ENCODE measurements at regions not wholly inside any gene's neighbourhood (a gene's known extent, or its start where the extent isn't known, plus 50 kb on each side); places are given as distances from the start of the nearest gene placed in this dataset.
"Not testable (repeated sequence)": the region's sequence is repeated elsewhere in the genome, so short reads cannot be mapped to it uniquely, and the experiment has no call there.

DNA sequence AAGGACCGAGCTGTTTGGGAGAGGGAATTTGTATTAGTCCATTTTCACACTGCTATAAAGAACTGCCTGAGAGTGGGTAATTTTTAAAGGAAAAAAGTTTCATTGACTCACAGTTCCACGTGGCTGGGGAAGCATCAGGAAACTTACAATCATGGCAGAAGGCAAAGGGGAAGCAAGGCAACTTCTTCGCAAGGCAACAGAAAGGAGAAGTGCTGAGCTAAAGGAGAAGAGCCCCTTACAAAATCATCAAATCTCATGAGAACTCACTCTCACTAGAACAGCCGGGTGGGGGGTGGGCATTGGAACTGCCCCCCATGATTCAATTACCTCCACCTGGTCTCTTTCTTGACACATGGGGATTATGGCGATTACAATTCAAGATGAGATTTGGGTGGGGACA is 121.8 kb upstream of the SLC13A1 start:
- not testable (repeated sequence) for ATAC-seq

GRCh38 chr7:123319911-123320310 is 120.1 kb upstream of the SLC13A1 start:
- no peak for ATAC-seq

DNA sequence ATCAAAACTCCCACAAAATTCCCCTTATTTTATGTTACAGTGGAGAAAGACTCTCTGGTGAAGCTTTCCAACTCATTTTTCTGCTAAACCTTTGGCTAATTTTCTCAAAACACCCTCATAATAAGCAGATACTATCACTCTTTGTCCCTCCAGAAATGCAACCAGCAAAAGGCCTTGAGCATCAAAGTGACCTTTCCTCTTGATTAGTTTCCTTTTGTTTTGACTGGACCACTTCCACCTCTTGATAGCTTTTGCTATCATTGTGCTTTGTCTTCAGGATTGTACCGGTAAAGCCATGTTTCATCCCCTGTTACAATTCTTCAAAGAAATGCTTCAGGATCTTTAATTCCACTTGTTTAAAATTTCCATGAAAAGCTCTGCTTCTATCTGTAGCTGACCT is 115.1 kb upstream of the SLC13A1 start:
- no peak for ATAC-seq

DNA sequence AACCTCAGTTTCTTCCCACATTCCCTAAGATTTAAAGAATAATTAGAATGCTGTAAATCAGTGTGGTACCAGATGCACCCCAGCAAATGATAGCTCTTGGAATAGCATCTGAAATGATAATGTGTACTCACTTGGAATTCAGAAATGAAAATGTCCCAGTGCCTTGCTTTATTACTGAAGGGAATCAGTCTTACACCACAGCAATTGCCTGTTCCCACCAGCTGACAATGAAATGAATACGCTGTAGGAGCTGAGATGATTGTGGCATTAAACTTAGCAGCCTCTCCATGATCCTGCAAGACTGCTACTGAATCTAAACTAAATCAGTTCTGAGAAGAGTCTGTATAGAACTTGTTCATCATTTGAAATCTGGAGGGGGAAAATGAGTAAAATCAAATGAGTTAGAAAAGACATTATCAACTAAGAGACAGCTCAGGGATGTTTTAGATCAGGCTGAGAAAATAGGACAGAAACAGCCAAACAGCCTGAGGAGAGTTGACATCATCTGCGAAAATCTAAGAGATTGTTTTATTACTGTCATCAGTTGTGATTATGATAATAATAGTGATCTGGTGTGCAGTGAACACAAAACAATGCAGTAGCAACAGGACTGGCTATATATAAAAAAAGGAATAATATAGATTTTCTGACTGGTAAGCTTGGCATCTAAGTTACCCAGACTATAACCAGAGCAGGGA is 108.6 kb upstream of the SLC13A1 start:
- ATAC-seq: no peak

DNA sequence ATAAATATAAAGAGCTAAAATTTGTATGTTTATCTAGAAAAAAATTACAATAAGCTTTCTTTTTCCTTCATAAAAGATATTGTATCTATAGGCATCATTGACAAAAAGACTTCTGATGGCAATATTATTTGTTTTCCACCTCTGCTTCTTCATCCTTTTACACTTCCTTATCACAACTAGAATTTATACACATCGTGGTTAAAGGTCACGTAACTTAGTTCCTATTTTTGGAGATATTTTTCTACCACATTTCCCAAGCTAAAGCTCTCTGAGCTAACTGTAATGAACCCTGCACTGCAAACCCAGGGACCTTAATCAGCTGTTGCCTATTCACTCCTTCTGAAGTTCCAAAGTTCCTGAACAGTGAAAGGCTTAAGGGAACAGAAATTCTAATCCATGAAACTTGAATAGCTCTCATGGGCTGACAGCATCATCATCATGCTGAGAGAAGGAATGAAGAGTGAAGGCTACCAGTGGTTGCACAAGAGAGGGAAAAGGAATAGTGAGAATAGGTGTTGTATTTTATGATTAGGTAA is 106.1 kb upstream of the SLC13A1 start:
- ATAC-seq: no peak

GRCh38 chr7:123303926-123304325 is 104.2 kb upstream of the SLC13A1 start:
- ATAC-seq: no peak

DNA sequence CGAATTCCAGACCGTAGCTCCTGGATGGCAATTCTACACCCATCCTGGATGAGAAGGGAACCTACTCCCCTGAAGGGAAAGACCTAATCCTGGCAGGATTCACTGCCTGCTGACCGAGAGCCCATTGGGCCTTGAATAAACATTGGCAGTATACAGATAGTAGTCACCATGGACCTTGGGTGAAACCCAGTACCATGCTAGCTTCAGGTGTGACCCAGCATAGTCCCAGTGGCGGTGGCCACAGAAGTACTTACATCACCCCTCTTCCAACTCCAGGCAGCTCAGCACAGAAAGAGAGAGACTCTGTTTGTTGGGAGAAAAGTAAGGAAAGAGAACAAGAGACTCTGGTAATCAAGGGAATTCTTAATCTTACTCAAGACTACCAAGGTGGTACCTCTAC is 97.2 kb upstream of the SLC13A1 start:
- ATAC-seq: no peak

GRCh38 chr7:123293710-123294109 is 93.9 kb upstream of the SLC13A1 start:
- no peak for ATAC-seq

- ATAC-seq: no peak
These were observed 92.5 kb upstream of the SLC13A1 start for GRCh38 chr7:123292227-123292626.

GRCh38 chr7:123289200-123289599 is 89.4 kb upstream of the SLC13A1 start:
- ATAC-seq: no peak

- ATAC-seq: no peak
These were observed 85.4 kb upstream of the SLC13A1 start for GRCh38 chr7:123285076-123285700.

- no peak for ATAC-seq
These were observed 83.6 kb upstream of the SLC13A1 start for GRCh38 chr7:123283373-123283772.

DNA sequence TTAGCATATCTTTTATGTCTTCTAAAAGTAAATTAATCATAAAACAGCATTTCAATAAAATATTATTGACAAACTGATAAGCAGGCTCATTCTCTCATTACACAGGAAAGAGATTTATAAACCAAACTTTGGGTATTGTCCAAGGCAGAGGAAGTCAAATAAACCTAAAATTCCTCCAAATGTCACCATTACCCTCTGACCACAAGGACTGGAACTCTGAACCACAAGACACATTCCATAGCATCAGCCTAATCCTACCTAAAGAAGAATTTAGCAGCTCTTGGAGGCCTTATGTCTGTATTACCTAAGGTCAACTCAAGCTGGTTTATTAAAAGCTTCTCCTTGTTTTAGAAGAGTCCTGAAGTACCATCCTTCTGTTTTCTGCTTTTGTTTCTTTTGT is 82.4 kb upstream of the SLC13A1 start:
- ATAC-seq: no peak

- no peak for ATAC-seq
These were observed 80.2 kb upstream of the SLC13A1 start for GRCh38 chr7:123279949-123280348.

- ATAC-seq: no peak
These were observed 75.4 kb upstream of the SLC13A1 start for GRCh38 chr7:123275036-123275753.

DNA sequence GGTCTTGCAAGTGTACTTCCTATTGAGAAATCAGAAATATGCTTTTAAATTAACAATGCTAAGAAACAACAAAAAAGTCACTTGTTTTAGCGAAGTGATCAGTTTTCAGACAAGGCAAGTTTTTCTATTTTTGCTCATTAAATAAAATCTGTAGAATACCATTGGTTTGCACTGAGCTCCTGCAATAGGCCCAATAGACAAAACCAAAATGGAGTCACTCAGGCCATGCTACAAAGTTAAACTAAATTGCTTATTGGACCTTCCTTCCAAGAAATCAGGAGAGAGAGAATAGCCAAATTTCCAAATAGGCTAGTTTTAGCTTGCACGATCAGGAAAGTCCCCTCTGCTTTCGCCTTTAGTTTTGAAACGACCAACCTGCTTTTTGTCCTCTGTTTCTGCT is 73.4 kb upstream of the SLC13A1 start:
- no peak for ATAC-seq

DNA sequence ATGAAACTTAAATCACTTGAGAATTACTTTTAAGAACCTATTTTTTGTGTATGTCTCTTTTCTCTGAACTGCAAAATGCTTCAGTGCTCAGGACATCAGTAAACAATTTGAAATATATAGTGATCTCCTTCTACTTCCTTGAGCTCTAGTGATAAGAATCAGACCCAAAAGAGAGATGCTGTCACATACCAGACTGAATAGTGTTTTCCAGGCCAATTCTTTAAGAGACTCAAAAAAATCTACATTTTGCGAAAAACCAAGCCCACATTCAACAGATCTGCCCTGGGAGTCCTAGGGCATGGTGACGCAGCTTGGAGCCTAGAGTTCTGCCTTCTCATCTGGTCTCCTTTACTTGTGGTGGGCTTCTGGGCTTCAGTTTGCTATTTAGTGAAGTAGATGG is 72.1 kb upstream of the SLC13A1 start:
- ATAC-seq: no peak

- no peak for ATAC-seq
These were observed 71.5 kb upstream of the SLC13A1 start for GRCh38 chr7:123271231-123271630.

DNA sequence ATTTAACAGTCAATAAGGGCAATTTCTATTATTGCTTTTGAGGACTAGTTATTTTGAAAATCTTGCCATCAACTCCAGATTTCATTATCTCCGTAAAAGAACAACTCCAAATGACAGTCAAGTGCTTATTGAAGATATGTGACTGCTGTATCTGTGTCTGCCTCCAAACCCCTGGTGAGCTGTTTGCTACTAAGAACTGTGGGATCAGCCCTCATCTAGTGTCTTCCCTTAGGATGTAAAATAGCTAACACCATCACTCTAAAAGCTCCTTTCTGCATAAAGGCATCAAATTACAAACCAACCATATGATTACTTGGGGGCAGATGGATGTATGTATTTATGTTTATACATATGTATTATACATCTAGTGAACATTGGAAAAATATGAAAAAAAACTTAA is 70.8 kb upstream of the SLC13A1 start:
- no peak for ATAC-seq

DNA sequence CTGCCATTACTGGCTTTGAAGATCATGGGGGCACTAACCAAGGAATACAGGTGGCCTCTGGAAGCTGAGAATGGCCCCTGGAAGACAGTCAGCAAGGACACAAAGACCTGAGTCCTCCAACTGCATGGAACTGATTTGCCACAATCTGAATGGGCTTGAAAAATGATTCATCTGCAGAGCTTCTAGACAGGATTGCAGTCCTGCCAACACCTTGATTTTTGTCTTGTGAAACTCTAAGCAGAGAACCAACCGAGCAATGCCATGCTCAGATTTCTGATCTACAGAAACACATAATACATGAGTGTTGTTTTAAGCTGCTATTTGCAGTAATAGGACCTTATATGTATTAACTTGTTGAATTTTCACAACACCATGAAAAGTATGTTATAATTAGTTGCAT is 66.1 kb upstream of the SLC13A1 start:
- no peak for ATAC-seq

DNA sequence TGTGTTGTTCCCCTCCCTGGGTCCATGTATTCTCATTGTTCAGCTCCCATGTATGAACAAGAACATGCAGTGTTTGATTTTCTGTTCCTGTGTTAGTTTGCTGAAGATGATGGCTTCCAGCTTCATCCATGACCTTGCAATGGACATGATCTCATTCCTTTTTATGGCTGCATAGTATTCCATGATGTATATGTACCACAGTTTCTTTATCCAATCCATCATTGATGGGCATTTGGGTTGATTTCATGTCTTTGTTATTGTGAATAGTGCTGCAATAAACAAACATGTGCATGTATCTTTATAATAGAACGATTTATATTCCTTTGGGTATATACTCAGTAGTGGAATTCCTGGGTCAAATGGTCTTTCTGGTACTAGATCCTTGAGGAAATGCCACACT is 65.1 kb upstream of the SLC13A1 start:
- ATAC-seq: not testable (repeated sequence)

GRCh38 chr7:123260428-123260960 is 60.7 kb upstream of the SLC13A1 start:
- peak; percentile 52 for ATAC-seq

DNA sequence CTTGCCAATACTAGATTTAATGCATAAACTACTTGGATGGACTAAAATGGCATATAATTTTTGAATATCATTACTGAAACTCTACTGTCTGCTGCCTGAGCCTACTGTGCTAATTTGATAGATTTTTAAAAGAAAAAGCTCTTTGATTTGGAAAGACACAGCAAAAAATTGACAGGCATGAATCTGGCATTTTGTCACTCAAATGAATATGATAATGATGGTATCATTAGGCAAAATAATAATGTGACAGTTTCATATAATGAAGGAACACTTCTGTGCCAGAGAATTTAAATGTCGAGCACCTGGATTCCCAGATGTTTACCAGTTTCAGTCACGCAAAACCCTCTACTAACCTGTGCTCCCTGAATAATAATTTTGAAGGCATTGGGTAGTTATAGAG is 60.0 kb upstream of the SLC13A1 start:
- no peak for ATAC-seq
